H1 (cell line): ENCODE measurements at regions not wholly inside any gene's neighbourhood (a gene's known extent, or its start where the extent isn't known, plus 50 kb on each side); places are given as distances from the start of the nearest gene placed in this dataset.

Experiments used
- CHD1 ChIP-seq: IDR thresholded peaks from 2 replicates; pipeline ENCODE4 v1.6.1; 2012; ENCODE audit warnings: low read depth, low read length, improper control_type of control experiment

DNA sequence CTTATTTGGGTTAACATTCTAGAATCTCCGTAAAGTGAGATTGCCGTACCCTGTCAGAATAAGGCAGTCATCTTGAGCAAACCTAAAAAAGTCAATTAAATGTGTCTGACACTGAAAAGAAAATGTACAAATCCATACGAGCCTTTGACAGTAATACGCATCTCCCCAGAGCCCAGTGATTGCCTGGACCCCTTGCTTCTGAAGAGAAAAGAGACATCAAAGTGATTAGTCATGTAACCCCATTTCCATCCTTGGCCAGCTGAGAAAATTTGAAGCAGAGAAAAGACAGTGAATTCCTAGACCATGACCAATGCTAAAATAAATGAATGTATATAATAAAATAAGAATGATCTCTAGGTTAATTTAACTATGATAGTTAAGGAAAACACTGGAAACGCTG, 1499.4 kb downstream of the SUCLG1 start (continued):
- TF ChIP-seq CHD1, result no peak
